GM12878 (cell line): ENCODE measurements at regions not wholly inside any gene's neighbourhood (a gene's known extent, or its start where the extent isn't known, plus 50 kb on each side); places are given as distances from the start of the nearest gene placed in this dataset.

Experiments used
- ATAC-seq: fragments of 200-7000 bp; cut with Tn5 transposase; 3 replicates; pipeline ENCODE4 v1.9.1; 2020; ENCODE audit warnings: mild to moderate bottlenecking, moderate library complexity
- BruUV-seq: library from RNA; stranded (reverse); fragments of 400-500 nt; replicated peaks from 2 replicates; lab custom pipeline; 2021; lab: Mats Ljungman, UMichigan
- CTCF ChIA-PET: fragments of 300-600 bp; sonication (Branson Sonifier 250); formaldehyde crosslinking; extraction: SDS; loops from one replicate; lab custom pipeline; 2021; ENCODE audit warnings: inconsistent platforms; lab: Yijun Ruan, JAX
- POLR2A ChIA-PET: fragments of 350-600 bp; formaldehyde crosslinking; extraction: SDS; loops from one replicate; lab custom pipeline; 2021; ENCODE audit warnings: inconsistent platforms; lab: Charles Lee
- RAD21 ChIA-PET: fragments of 300-600 bp; sonication (Branson Sonifier 250); formaldehyde crosslinking; loops from one replicate; lab custom pipeline; 2023; ENCODE audit warnings: antibody characterized with exemption; ENCODE audit not compliant: unreplicated experiment; lab: Charles Lee
- SMC1A ChIA-PET: fragments of 300-600 bp; sonication (Branson Sonifier 250); formaldehyde crosslinking; loops from one replicate; lab custom pipeline; 2023; ENCODE audit not compliant: unreplicated experiment, uncharacterized antibody; lab: Charles Lee
- DNase-seq: peaks from one replicate; pipeline ENCODE4 v3.0.0-alpha.2; 2011; ENCODE audit warnings: low read depth, low spot score
- FAIRE-seq: peaks from 3 replicates; lab custom pipeline; 2011; peaks lifted over from hg19 to GRCh38; lab: Jason Lieb, UNC
- H2AFZ ChIP-seq: 2 replicates; pipeline ENCODE4 v1.6.0; 2011; ENCODE audit warnings: low read depth, low read length, control low read depth; ENCODE audit not compliant: control insufficient read depth
- H3K27ac ChIP-seq: 2 replicates; pipeline ENCODE4 v1.5.1; 2011; ENCODE audit warnings: control low read depth; ENCODE audit not compliant: control insufficient read depth, insufficient read depth
- H3K27me3 ChIP-seq, 2 experiments: replicated peaks in 1 of 2; 2 replicates each; pipeline versions ENCODE4 v1.6.0 to v1.6.1; 2011; ENCODE audit warnings: low read length in 1 of 2; ENCODE audit not compliant: control insufficient read depth in 2 of 2, insufficient read depth in 2 of 2
- H3K36me3 ChIP-seq, 2 experiments: 2 replicates each; pipeline ENCODE4 v1.5.1; 2011; ENCODE audit warnings: low read length in 1 of 2; ENCODE audit not compliant: control insufficient read depth in 2 of 2, insufficient read depth in 2 of 2
- H3K4me1 ChIP-seq: 2 replicates; pipeline ENCODE4 v1.6.1; 2011; ENCODE audit warnings: mild to moderate bottlenecking, low read length, moderate library complexity, mixed read lengths; ENCODE audit not compliant: control insufficient read depth, insufficient read depth
- H3K4me2 ChIP-seq: 2 replicates; pipeline ENCODE4 v1.6.0; 2011; ENCODE audit warnings: control low read depth; ENCODE audit not compliant: control insufficient read depth, insufficient read depth
- H3K4me3 ChIP-seq: fragments of 200-600 bp; sonication (generic); 2 replicates; pipeline ENCODE4 v1.5.1; 2016
- H3K79me2 ChIP-seq: 2 replicates; pipeline ENCODE4 v1.6.0; 2011; ENCODE audit warnings: low read length; ENCODE audit not compliant: control insufficient read depth, insufficient read depth
- H3K9ac ChIP-seq: 2 replicates; pipeline ENCODE4 v1.8.0; 2011; ENCODE audit warnings: low read length, control low read depth, mixed read lengths; ENCODE audit not compliant: control insufficient read depth, insufficient read depth
- H3K9me3 ChIP-seq: replicated peaks from 3 replicates; pipeline ENCODE4 v1.5.1; 2011; ENCODE audit warnings: mild to moderate bottlenecking, low read length; ENCODE audit not compliant: control insufficient read depth, insufficient read depth
- H4K20me1 ChIP-seq: 2 replicates; pipeline ENCODE4 v1.6.0; 2011; ENCODE audit not compliant: control insufficient read depth, insufficient read depth
- ATF3 ChIP-seq: IDR thresholded peaks from 2 replicates; pipeline ENCODE4 v1.6.1; 2011; ENCODE audit warnings: low read depth, mild to moderate bottlenecking, low read length, moderate library complexity, borderline replicate concordance; ENCODE audit errors: extremely low read depth
- CHD4 ChIP-seq: fragments of 200-600 bp; sonication (generic); IDR thresholded peaks from 2 replicates; pipeline ENCODE4 v1.6.1; 2016; ENCODE audit warnings: mild to moderate bottlenecking
- EGR1 ChIP-seq, 2 experiments: IDR thresholded peaks; 1 replicate in 1 of 2; 2 replicates in 1 of 2; pipeline ENCODE4 v1.6.1; 2011 to 2012; ENCODE audit warnings: low read depth in 2 of 2, low read length in 2 of 2, borderline replicate concordance in 1 of 2, mild to moderate bottlenecking in 1 of 2, moderate library complexity in 1 of 2
- ESRRA ChIP-seq: IDR thresholded peaks from 2 replicates; pipeline ENCODE4 v1.6.1; 2012; ENCODE audit warnings: mild to moderate bottlenecking, low read length, improper control_type of control experiment
- IKZF2 ChIP-seq, 2 experiments: fragments of 450-650 bp; IDR thresholded peaks; 2 replicates each; pipeline ENCODE4 v1.6.1; 2017; ENCODE audit warnings: mild to moderate bottlenecking in 2 of 2, moderate library complexity in 2 of 2
- IRF3 ChIP-seq: fragments of 450-650 bp; IDR thresholded peaks from 2 replicates; pipeline ENCODE4 v1.6.1; 2014; ENCODE audit warnings: mild to moderate bottlenecking
- NFXL1 ChIP-seq: fragments of 450-650 bp; IDR thresholded peaks from 2 replicates; pipeline ENCODE4 v1.6.1; 2017; ENCODE audit warnings: antibody characterized with exemption, mild to moderate bottlenecking, borderline replicate concordance
- RAD21 ChIP-seq: IDR thresholded peaks from 2 replicates; pipeline ENCODE4 v1.6.1; 2011; ENCODE audit warnings: mild to moderate bottlenecking, low read depth, low read length, moderate library complexity; ENCODE audit not compliant: insufficient read depth
- TCF3 ChIP-seq: IDR thresholded peaks from 2 replicates; pipeline ENCODE4 v1.6.1; 2012; ENCODE audit warnings: low read depth, mild to moderate bottlenecking, low read length, borderline replicate concordance; ENCODE audit not compliant: insufficient read depth
- TCF7 ChIP-seq: IDR thresholded peaks from 2 replicates; pipeline ENCODE4 v1.6.1; 2014; ENCODE audit warnings: antibody characterized with exemption, borderline replicate concordance
- ZNF217 ChIP-seq: fragments of 450-650 bp; IDR thresholded peaks from 2 replicates; pipeline ENCODE4 v1.6.1; 2017; ENCODE audit warnings: antibody characterized with exemption, mild to moderate bottlenecking
- ZSCAN29 ChIP-seq: fragments of 450-650 bp; IDR thresholded peaks from 2 replicates; pipeline ENCODE4 v1.6.1; 2017; ENCODE audit warnings: mild to moderate bottlenecking, moderate library complexity
- WGBS: methylation state at CpG from one replicate; pipeline ENCODE4 v1.1.6; 2016; ENCODE audit warnings: low lambda C conversion rate; ENCODE audit not compliant: insufficient replicate concordance, insufficient coverage; ENCODE audit errors: missing lambda C conversion rate; 5-methylcytosine and 5-hydroxymethylcytosine counted together
- in situ Hi-C: fragments of 300-500 bp; cut with MboI; formaldehyde crosslinking; loops from 9 replicates; pipeline ENCODE4 v1.14.3; 2018; ENCODE audit warnings: mixed read lengths
- intact Hi-C: fragments of 100-400 bp; cut with micrococcal nuclease; formaldehyde crosslinking; loops from one replicate; pipeline ENCODE4 v1.14.2; 2022; ENCODE audit not compliant: unreplicated experiment

- FAIRE-seq = no peak
- SMC1A ChIA-PET = no interaction called here
- CTCF ChIA-PET = no interaction called here
- BruUV-seq = no TSS peak
- Histone ChIP-seq H3K4me3 (no peak overlapping the region), H3K27ac (no peak overlapping the region)
- POLR2A ChIA-PET = no interaction called here
- ATAC-seq = no peak
- WGBS = 38% methylated on average over 25 of the region's 103 CpGs
- DNase-seq = no peak
- TF ChIP-seq IRF3 (no peak), RAD21 (no peak), CHD4 (no peak), TCF3 (no peak), ZSCAN29 (no peak), IKZF2 (IDR thresholded peaks at IDR 0.05) (no peak), EGR1 (IDR thresholded peaks at IDR 0.05; ENCODE audit: borderline replicate concordance in 1 of 2, low read depth in 2 of 2, low read length in 2 of 2) (no peak), TCF7 (no peak), NFXL1 (no peak), ZNF217 (no peak), ESRRA (no peak), ATF3 (no peak)
- TF ChIP-seq, all 136 proteins: peak for 0
- Histone ChIP-seq H2AFZ (no peak overlapping the region), H3K36me3 (no peaks in the 10 kb centered on the region), H3K9ac (no peak overlapping the region), H3K27me3 (no peaks in the 10 kb centered on the region), H4K20me1 (no peaks in the 10 kb centered on the region), H3K4me2 (no peak overlapping the region), H3K4me1 (no peaks in the 10 kb centered on the region), H3K9me3 (no peaks in the 10 kb centered on the region; the same call in 2 of the 3 replicates), H3K79me2 (no peaks in the 10 kb centered on the region)
- RAD21 ChIA-PET = no interaction called here
- in situ Hi-C loops = loop anchor here (5.0 kb wide), 1 partner anchor 51 kb away; no protein-coding TSS in a partner anchor
- intact Hi-C loops = no loop called here
Measured at GRCh38 chr22:48576333-48577013, 1251.2 kb downstream of the BRD1 start.
